Neural cell (in vitro differentiated cells): ENCODE measurements at regions not wholly inside any gene's neighbourhood (a gene's known extent, or its start where the extent isn't known, plus 50 kb on each side); places are given as distances from the start of the nearest gene placed in this dataset.

Source experiments
- H2AFZ ChIP-seq: fragments of 200-600, 300-800 bp; sonication (generic), shearing (Covaris generic); 2 replicates; pipeline ENCODE4 v1.6.0; 2014; ENCODE audit warnings: low read depth, mild to moderate bottlenecking, antibody characterized with exemption, low read length, moderate library complexity
- H3F3A ChIP-seq: fragments of 200-600 bp; shearing (Covaris generic); 2 replicates; pipeline ENCODE4 v1.6.1; 2016; ENCODE audit warnings: mild to moderate bottlenecking, moderate library complexity, mixed read lengths, antibody characterized with exemption, low read length; ENCODE audit not compliant: insufficient read depth, poor library complexity, severe bottlenecking
- H3K27ac ChIP-seq: fragments of 200-600, 300-800 bp; sonication (generic), shearing (Covaris generic); 2 replicates; pipeline ENCODE4 v1.5.1; 2014; ENCODE audit warnings: mild to moderate bottlenecking, low read length, moderate library complexity
- H3K27me3 ChIP-seq: fragments of 300-800, 200-600 bp; sonication (generic), shearing (Covaris generic); 2 replicates; pipeline ENCODE4 v1.6.0; 2014; ENCODE audit warnings: mild to moderate bottlenecking, low read depth, low read length, moderate library complexity; ENCODE audit not compliant: insufficient read depth
- H3K36me3 ChIP-seq: fragments of 300-800, 200-600 bp; sonication (generic), shearing (Covaris generic); 2 replicates; pipeline ENCODE4 v1.5.1; 2014; ENCODE audit warnings: mild to moderate bottlenecking, antibody characterized with exemption, low read length, moderate library complexity; ENCODE audit not compliant: insufficient read depth
- H3K4me2 ChIP-seq: fragments of 300-800, 200-600 bp; sonication (generic), shearing (Covaris generic); 2 replicates; pipeline ENCODE4 v1.6.0; 2014; ENCODE audit warnings: mild to moderate bottlenecking, low read length
- H3K4me3 ChIP-seq: fragments of 300-800, 200-600 bp; sonication (generic), shearing (Covaris generic); 2 replicates; pipeline ENCODE4 v1.5.1; 2014; ENCODE audit warnings: mild to moderate bottlenecking, low read length, moderate library complexity
- H3K79me2 ChIP-seq: fragments of 200-600 bp; shearing (Covaris generic); replicated peaks from 2 replicates; pipeline ENCODE4 v1.6.0; 2014; ENCODE audit warnings: mild to moderate bottlenecking, low read length, moderate library complexity; ENCODE audit not compliant: insufficient read depth
- H3K9ac ChIP-seq: fragments of 300-800, 200-600 bp; sonication (generic), shearing (Covaris generic); 2 replicates; pipeline ENCODE4 v1.6.1; 2016; ENCODE audit warnings: mild to moderate bottlenecking, low read length, mixed read lengths
- H3K9me2 ChIP-seq: fragments of 200-600 bp; shearing (Covaris generic); 2 replicates; pipeline ENCODE4 v1.6.1; 2016; ENCODE audit warnings: mild to moderate bottlenecking, low read length, mixed read lengths; ENCODE audit not compliant: insufficient read depth
- H3K9me3 ChIP-seq: fragments of 200-600, 300-800 bp; sonication (generic), shearing (Covaris generic); 2 replicates; pipeline ENCODE4 v1.6.1; 2016; ENCODE audit warnings: mild to moderate bottlenecking, mixed run types, low read length, moderate library complexity, mixed read lengths
- H4K20me1 ChIP-seq: fragments of 200-600 bp; shearing (Covaris generic); 2 replicates; pipeline ENCODE4 v1.6.1; 2016; ENCODE audit warnings: mild to moderate bottlenecking, mixed run types; ENCODE audit not compliant: insufficient read depth
- EP300 ChIP-seq: fragments of 450-650 bp; conservative IDR thresholded peaks from 2 replicates; pipeline ENCODE4 v1.6.1; 2014; ENCODE audit warnings: antibody characterized with exemption, mild to moderate bottlenecking, moderate library complexity; ENCODE audit not compliant: poor library complexity, severe bottlenecking
- EZH2 ChIP-seq: fragments of 200-600, 300-800 bp; shearing (Covaris generic), sonication (generic); IDR thresholded peaks from 2 replicates; pipeline ENCODE4 v1.6.1; 2014; ENCODE audit warnings: antibody characterized with exemption, low read length, borderline replicate concordance, mild to moderate bottlenecking; ENCODE audit not compliant: insufficient read depth, poor library complexity, severe bottlenecking
- MXI1 ChIP-seq: fragments of 450-650 bp; conservative IDR thresholded peaks from 2 replicates; pipeline ENCODE4 v1.6.1; 2014; ENCODE audit warnings: antibody characterized with exemption, mild to moderate bottlenecking; ENCODE audit not compliant: poor library complexity, severe bottlenecking
- POLR2AphosphoS5 ChIP-seq: IDR thresholded peaks from 2 replicates; pipeline ENCODE4 v1.6.1; 2012
- RAD21 ChIP-seq: fragments of 450-650 bp; conservative IDR thresholded peaks from 2 replicates; pipeline ENCODE4 v1.6.1; 2014; ENCODE audit warnings: antibody characterized with exemption, mild to moderate bottlenecking, moderate library complexity
- SMC3 ChIP-seq: fragments of 450-650 bp; conservative IDR thresholded peaks from 2 replicates; pipeline ENCODE4 v1.6.1; 2014; ENCODE audit warnings: antibody characterized with exemption, mild to moderate bottlenecking, moderate library complexity; ENCODE audit not compliant: poor library complexity
- TAF1 ChIP-seq: IDR thresholded peaks from 2 replicates; pipeline ENCODE4 v1.6.1; 2012; ENCODE audit warnings: low read depth
- TF ChIP-seq, protein P1 (sequence below): fragments of 450-650 bp; IDR thresholded peaks from 2 replicates; pipeline ENCODE4 v1.5.1; 2014; ENCODE audit warnings: antibody characterized with exemption, mild to moderate bottlenecking, moderate library complexity; ENCODE audit not compliant: poor library complexity, severe bottlenecking
- TF ChIP-seq, protein P2 (sequence below): IDR thresholded peaks from 2 replicates; pipeline ENCODE4 v1.6.1; 2012; ENCODE audit warnings: borderline replicate concordance

DNA sequence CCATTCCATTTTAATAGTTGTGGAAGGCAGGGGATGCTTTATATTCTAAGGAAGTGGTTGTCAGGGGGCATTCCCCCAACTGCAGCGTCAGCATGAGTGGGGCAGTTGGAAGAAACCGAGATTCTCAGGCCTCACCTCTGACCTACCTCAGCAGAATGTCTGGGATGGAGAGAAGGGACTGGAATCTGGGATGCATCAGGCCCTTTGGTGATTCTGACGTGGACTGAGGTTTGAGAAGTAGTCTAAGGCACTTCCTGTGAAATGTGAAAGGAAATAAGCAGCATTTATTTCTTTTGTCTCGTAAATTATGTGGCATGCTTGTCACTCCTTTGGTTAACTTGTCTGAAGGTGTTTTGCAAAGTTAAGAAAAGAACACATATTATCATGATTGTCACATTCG is 540.7 kb upstream of the NETO1 start:
- TF ChIP-seq MXI1 (no peak), TAF1 (no peak), EZH2 (no peak), EP300 (no peak), POLR2AphosphoS5 (no peak), RAD21 (no peak), SMC3 (no peak)
- TF ChIP-seq, protein P1, sequence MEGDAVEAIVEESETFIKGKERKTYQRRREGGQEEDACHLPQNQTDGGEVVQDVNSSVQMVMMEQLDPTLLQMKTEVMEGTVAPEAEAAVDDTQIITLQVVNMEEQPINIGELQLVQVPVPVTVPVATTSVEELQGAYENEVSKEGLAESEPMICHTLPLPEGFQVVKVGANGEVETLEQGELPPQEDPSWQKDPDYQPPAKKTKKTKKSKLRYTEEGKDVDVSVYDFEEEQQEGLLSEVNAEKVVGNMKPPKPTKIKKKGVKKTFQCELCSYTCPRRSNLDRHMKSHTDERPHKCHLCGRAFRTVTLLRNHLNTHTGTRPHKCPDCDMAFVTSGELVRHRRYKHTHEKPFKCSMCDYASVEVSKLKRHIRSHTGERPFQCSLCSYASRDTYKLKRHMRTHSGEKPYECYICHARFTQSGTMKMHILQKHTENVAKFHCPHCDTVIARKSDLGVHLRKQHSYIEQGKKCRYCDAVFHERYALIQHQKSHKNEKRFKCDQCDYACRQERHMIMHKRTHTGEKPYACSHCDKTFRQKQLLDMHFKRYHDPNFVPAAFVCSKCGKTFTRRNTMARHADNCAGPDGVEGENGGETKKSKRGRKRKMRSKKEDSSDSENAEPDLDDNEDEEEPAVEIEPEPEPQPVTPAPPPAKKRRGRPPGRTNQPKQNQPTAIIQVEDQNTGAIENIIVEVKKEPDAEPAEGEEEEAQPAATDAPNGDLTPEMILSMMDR: no peak
- TF ChIP-seq, protein P2, sequence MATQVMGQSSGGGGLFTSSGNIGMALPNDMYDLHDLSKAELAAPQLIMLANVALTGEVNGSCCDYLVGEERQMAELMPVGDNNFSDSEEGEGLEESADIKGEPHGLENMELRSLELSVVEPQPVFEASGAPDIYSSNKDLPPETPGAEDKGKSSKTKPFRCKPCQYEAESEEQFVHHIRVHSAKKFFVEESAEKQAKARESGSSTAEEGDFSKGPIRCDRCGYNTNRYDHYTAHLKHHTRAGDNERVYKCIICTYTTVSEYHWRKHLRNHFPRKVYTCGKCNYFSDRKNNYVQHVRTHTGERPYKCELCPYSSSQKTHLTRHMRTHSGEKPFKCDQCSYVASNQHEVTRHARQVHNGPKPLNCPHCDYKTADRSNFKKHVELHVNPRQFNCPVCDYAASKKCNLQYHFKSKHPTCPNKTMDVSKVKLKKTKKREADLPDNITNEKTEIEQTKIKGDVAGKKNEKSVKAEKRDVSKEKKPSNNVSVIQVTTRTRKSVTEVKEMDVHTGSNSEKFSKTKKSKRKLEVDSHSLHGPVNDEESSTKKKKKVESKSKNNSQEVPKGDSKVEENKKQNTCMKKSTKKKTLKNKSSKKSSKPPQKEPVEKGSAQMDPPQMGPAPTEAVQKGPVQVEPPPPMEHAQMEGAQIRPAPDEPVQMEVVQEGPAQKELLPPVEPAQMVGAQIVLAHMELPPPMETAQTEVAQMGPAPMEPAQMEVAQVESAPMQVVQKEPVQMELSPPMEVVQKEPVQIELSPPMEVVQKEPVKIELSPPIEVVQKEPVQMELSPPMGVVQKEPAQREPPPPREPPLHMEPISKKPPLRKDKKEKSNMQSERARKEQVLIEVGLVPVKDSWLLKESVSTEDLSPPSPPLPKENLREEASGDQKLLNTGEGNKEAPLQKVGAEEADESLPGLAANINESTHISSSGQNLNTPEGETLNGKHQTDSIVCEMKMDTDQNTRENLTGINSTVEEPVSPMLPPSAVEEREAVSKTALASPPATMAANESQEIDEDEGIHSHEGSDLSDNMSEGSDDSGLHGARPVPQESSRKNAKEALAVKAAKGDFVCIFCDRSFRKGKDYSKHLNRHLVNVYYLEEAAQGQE: no peak
- H3K4me3 ChIP-seq: no peak overlapping the region
- no peak overlapping the region for H2AFZ ChIP-seq
- H3K9ac ChIP-seq: no peak overlapping the region
- no peaks in the 10 kb centered on the region for H3K27me3 ChIP-seq
- H4K20me1 ChIP-seq: no peaks in the 10 kb centered on the region
- no peaks in the 10 kb centered on the region for H3K9me2 ChIP-seq
- H3K36me3 ChIP-seq: no peaks in the 10 kb centered on the region
- no peak overlapping the region for H3K4me2 ChIP-seq
- no peaks in the 10 kb centered on the region for H3K9me3 ChIP-seq
- H3F3A ChIP-seq: no peaks in the 10 kb centered on the region
- no peaks in the 10 kb centered on the region for H3K79me2 ChIP-seq
- H3K27ac ChIP-seq: no peak overlapping the region

DNA sequence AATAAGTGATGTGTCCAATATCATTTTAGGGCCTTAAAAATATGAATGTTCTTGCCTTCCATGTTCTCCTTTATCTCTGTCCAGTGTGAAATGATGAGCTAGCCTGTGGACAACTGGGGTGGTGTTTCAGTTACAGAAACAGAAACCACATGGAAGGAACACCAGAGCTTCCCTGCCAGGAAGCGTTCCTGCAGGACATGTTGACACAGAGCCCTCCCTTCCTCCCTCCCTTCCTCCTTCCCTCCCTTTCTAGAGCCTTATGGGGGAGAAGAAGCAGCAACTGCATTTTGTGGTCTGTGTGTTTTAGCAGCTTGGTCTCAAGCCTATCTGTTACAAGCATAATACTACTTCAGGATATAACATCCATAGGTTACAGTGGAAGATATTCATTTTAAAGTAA is 539.7 kb upstream of the NETO1 start:
- Histone ChIP-seq H3F3A (no peaks in the 10 kb centered on the region), H3K9ac (no peak overlapping the region), H3K79me2 (no peaks in the 10 kb centered on the region), H3K27ac (no peak overlapping the region), H3K4me3 (no peak overlapping the region), H3K27me3 (no peaks in the 10 kb centered on the region), H2AFZ (no peak overlapping the region), H3K9me2 (no peaks in the 10 kb centered on the region), H3K36me3 (no peaks in the 10 kb centered on the region), H3K9me3 (no peaks in the 10 kb centered on the region), H4K20me1 (no peaks in the 10 kb centered on the region), H3K4me2 (no peak overlapping the region)
- TF ChIP-seq RAD21 (no peak), EP300 (no peak), SMC3 (no peak), POLR2AphosphoS5 (no peak), MXI1 (no peak), TAF1 (no peak), EZH2 (no peak)
- TF ChIP-seq, protein P1: no peak
- TF ChIP-seq, protein P2: no peak
